GM20000 (cell line): ENCODE measurements at regions not wholly inside any gene's neighbourhood (a gene's known extent, or its start where the extent isn't known, plus 50 kb on each side); places are given as distances from the start of the nearest gene placed in this dataset.
"Not testable (repeated sequence)": the region's sequence is repeated elsewhere in the genome, so short reads cannot be mapped to it uniquely, and the experiment has no call there.

Source experiments
- DNase-seq: peaks from one replicate; pipeline ENCODE4 v3.0.0; 2012; ENCODE audit warnings: low spot score
- TF ChIP-seq, protein P1 (sequence below): IDR thresholded peaks from 2 replicates; pipeline ENCODE4 v1.5.1; 2012; ENCODE audit warnings: mild to moderate bottlenecking, control low read depth; ENCODE audit errors: extremely low read depth, missing control alignments

DNA sequence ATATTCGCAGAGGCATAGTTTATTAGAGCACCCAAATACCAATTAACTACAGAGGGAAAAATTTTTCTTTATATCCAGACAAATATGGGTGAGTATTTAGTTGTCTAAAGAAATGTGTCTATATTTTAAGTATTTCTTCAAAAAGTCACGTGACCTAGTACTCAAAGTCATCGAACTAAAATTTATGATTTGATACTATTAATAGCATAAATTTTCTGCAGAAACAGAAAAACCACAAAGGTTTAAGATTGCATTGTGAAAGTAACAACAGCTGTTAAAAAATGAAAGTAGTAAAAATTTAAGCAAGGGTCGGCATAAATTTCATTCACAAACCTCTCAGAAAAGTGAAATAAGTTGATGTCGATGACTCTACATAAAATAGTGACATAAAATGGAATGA lies 323.9 kb upstream of the RORB start:
- TF ChIP-seq, protein P1, sequence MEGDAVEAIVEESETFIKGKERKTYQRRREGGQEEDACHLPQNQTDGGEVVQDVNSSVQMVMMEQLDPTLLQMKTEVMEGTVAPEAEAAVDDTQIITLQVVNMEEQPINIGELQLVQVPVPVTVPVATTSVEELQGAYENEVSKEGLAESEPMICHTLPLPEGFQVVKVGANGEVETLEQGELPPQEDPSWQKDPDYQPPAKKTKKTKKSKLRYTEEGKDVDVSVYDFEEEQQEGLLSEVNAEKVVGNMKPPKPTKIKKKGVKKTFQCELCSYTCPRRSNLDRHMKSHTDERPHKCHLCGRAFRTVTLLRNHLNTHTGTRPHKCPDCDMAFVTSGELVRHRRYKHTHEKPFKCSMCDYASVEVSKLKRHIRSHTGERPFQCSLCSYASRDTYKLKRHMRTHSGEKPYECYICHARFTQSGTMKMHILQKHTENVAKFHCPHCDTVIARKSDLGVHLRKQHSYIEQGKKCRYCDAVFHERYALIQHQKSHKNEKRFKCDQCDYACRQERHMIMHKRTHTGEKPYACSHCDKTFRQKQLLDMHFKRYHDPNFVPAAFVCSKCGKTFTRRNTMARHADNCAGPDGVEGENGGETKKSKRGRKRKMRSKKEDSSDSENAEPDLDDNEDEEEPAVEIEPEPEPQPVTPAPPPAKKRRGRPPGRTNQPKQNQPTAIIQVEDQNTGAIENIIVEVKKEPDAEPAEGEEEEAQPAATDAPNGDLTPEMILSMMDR, result no peak
- DNase-seq, result no peak

DNA sequence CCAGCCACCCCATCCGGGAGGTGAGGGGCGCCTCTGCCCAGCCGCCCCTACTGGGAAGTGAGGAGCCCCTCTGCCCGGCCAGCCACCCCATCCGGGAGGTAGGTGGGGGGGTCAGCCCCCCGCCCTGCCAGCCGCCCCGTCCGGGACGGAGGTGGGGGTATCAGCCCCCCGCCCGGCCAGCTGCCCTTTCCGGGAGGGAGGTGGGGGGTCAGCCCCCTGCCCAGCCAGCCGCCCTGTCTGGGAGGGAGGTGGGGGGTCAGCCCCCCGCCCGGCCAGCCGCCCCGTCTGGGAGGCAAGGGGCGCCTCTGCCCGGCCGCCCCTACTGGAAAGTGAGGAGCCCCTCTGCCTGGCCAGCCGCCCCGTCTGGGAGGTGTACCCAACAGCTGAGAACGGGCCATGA lies 299.4 kb upstream of the RORB start:
- DNase-seq, result not testable (repeated sequence)

DNA sequence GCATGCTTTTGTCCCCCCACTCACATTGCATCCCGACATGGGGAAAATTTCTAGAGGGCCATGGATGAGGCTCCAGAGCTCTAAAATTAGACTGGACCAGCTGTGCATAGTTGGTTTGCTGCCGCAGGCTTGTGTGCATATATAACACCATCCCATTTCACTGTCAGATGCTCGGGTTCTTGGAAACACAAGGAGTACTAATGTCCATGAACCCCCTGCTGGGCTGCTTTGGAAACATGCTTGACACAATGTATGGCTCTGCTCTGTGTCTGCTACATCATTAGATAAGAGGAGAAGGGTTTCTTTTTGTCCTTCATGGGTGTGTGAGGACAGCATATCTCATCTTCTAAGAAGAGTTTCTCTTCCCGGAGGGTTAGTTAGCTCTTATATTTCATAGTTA lies 292.1 kb upstream of the RORB start:
- TF ChIP-seq, protein P1, result no peak
- no peak for DNase-seq

DNA sequence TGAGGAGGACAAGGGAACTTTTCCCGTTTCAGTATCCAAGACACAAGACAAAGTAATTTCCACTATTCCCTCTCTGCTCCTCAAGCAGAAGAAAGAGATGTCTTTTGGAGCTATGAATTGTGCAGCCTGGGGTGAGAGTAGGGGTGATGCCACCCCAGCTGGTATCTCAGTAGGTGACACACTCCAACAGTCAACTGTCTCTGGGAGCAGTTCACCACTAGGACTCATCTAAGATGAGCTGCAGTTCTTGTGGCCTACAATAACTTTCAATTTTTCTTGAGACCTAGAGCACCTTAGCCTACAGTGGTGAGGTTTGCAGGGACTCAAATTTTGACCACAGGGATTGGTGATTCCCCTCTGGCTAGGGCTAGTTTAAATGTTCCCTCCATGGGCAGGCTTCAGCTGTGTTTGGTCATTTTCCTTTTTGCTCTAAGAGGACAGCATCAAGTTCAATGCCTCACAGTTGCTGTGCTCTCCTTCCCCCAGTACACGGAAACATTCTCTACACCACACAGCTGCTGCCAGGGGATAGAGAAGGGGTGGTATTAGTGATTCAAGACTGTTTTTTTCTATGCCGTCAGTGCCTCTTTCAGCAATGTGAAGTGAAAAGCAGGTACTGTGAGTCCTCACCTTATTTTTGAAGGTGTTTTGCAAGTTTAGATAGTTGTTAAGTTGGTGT lies 278.6 kb upstream of the RORB start:
- no peak for DNase-seq
- TF ChIP-seq, protein P1, result no peak

DNA sequence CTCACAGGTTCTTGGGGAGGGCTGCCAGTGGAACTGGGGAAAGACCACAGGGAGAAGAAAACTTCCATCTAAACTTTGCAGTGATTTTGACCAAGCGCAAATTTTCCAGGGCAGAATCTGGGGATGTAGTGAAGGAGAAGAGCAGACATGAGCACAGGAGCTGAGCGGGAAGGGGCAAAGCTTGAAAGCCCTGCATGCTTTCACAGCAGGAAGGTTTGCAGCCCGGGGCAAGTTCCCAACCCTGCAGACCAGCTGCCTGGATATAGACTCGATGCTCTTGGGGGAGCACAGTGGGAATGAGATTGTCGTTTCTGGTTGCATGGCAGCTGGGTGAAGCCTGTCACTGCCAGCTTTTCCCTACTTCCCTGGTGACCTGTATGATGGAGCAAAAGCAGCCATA lies 276.8 kb upstream of the RORB start:
- DNase-seq, result no peak
- TF ChIP-seq, protein P1, result no peak

DNA sequence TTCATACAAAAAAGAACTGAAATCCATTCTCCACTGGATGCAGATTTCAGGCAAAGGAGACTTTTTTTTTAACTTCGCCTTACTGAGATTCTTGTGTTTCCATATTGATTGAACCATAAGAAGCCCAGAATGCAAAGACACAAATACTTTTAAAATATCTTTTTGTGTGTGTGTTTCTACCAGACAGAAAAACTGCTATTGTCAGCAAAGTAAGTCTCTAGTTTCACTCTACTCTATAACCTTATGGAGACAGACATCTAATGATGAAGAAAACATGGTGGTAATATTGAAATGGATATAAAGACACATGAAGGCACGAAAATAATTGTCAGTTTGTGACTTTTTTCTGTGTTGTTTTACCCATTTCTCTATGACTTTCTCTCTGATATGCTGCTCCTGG lies 260.3 kb upstream of the RORB start:
- TF ChIP-seq, protein P1, result no peak

DNA sequence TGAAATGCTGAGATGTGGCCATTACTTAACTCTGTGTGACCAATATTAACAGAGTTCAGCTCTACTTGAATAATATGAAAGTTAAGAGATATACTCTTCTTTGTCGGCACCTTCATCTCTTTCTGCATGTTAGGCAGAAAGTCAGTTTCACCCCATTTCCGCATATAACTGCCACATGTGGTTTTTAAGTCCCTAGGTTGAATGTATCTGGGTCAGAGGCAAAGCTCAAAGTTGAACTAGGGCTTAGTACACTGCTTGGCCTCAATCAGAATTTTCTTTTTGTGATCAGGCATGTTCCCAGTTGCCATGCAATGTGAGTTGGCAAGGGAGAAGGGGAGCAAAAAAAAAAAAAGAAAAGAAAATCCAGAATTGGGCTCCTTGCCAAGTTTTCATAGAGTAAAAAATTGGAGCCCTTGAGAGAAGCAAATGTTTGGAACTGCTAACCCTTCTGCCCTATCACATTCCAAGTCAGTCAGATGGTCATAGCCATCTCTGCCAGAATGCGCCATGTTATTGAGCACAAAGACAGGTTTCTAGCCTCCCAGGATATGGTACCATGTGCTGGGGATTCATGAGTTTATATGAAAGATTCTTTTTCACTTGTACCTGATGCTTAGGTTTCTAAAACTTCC lies 251.2 kb upstream of the RORB start:
- no peak for DNase-seq

More for the DNA sequence above, 260.3 kb upstream of the RORB start:
- DNase-seq, result no peak

More for the DNA sequence above, 251.2 kb upstream of the RORB start:
- TF ChIP-seq, protein P1, result no peak
